Tibial nerve (tissue), 4 donors: ENCODE measurements at regions not wholly inside any gene's neighbourhood (a gene's known extent, or its start where the extent isn't known, plus 50 kb on each side); places are given as distances from the start of the nearest gene placed in this dataset.
"Not testable (repeated sequence)": the region's sequence is repeated elsewhere in the genome, so short reads cannot be mapped to it uniquely, and the experiment has no call there.

Source experiments
- CTCF ChIP-seq, 5 experiments: fragments of 200-600 bp in 3 of 5; fragments of 450-650 bp in 2 of 5; sonication (generic) in 3 of 5; IDR thresholded peaks; one replicate each; pipeline ENCODE4 v1.5.1; 2016 to 2019; ENCODE audit warnings: antibody characterized with exemption in 5 of 5, mild to moderate bottlenecking in 3 of 5, moderate library complexity in 2 of 5
- EP300 ChIP-seq, 2 donors: sonication (generic); formaldehyde crosslinking; IDR thresholded peaks; one replicate each; pipeline ENCODE4 v1.6.1; 2017; ENCODE audit warnings: antibody characterized with exemption in 2 of 2, mild to moderate bottlenecking in 1 of 2
- POLR2A ChIP-seq, 2 donors: fragments of 450-650 bp; IDR thresholded peaks; one replicate each; pipeline ENCODE4 v1.6.1; 2017; ENCODE audit warnings: antibody characterized with exemption in 2 of 2, mild to moderate bottlenecking in 2 of 2, moderate library complexity in 2 of 2

DNA sequence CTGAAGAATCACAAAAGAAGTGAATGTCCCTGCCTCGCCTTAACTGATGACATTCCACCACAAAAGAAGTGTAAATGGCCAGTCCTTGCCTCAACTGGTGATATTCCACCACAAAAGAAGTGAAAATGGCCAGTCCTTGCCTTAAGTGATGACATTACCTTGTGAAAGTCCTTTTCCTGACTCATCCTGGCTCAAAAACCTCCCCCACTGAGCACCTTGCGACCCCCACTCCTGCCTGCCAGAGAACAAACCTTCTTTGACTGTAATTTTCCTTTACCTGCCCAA lies 328.5 kb upstream of the TECRL start:
- not testable (repeated sequence) for TF ChIP-seq POLR2A, CTCF, EP300 (IDR thresholded peaks at IDR 0.05)
